AG04450 (cell line): ENCODE measurements at regions not wholly inside any gene's neighbourhood (a gene's known extent, or its start where the extent isn't known, plus 50 kb on each side); places are given as distances from the start of the nearest gene placed in this dataset.

Experiments used
- CTCF ChIA-PET: fragments of 300-600, 350-600 bp; formaldehyde crosslinking; extraction: SDS; loops from one replicate; lab custom pipeline; 2022; ENCODE audit warnings: antibody characterized with exemption, inconsistent platforms; lab: Charles Lee
- POLR2A ChIA-PET: fragments of 350-600 bp; formaldehyde crosslinking; extraction: SDS; loops from one replicate; lab custom pipeline; 2021; ENCODE audit warnings: antibody characterized with exemption, inconsistent platforms; lab: Yijun Ruan, JAX
- DNase-seq: peaks from one replicate; pipeline ENCODE4 v3.0.0-alpha.2; 2011; ENCODE audit warnings: low read depth, low spot score
- H3K27ac ChIP-seq: one replicate; pipeline ENCODE4 v1.5.1; 2012; ENCODE audit warnings: low read depth, low read length, control low read depth
- H3K27me3 ChIP-seq: one replicate; pipeline ENCODE4 v1.6.0; 2012; ENCODE audit warnings: low read length; ENCODE audit not compliant: control insufficient read depth, insufficient read depth
- H3K4me3 ChIP-seq: 2 replicates; pipeline ENCODE4 v1.5.1; 2011; ENCODE audit warnings: mild to moderate bottlenecking, low read depth, low read length, control low read depth
- H3K9me3 ChIP-seq: 2 replicates; pipeline ENCODE4 v1.5.1; 2012; ENCODE audit warnings: low read length; ENCODE audit not compliant: control insufficient read depth, insufficient read depth
- CTCF ChIP-seq: IDR thresholded peaks from 2 replicates; pipeline ENCODE4 v1.5.1; 2011; ENCODE audit warnings: low read depth, low read length, control low read depth, inconsistent platforms

- TF ChIP-seq CTCF, result no peak
- no peaks in the 10 kb centered on the region for H3K27me3 ChIP-seq
- POLR2A ChIA-PET, result no interaction called here
- no peak overlapping the region for H3K4me3 ChIP-seq
- DNase-seq, result no peak
- peaks cover 62% of the 10 kb centered on the region for H3K9me3 ChIP-seq
- H3K27ac ChIP-seq, result no peak overlapping the region
- CTCF ChIA-PET, result no interaction called here
These were observed 165.0 kb downstream of the BRD1 start for GRCh38 chr22:49662681-49663080.

DNA sequence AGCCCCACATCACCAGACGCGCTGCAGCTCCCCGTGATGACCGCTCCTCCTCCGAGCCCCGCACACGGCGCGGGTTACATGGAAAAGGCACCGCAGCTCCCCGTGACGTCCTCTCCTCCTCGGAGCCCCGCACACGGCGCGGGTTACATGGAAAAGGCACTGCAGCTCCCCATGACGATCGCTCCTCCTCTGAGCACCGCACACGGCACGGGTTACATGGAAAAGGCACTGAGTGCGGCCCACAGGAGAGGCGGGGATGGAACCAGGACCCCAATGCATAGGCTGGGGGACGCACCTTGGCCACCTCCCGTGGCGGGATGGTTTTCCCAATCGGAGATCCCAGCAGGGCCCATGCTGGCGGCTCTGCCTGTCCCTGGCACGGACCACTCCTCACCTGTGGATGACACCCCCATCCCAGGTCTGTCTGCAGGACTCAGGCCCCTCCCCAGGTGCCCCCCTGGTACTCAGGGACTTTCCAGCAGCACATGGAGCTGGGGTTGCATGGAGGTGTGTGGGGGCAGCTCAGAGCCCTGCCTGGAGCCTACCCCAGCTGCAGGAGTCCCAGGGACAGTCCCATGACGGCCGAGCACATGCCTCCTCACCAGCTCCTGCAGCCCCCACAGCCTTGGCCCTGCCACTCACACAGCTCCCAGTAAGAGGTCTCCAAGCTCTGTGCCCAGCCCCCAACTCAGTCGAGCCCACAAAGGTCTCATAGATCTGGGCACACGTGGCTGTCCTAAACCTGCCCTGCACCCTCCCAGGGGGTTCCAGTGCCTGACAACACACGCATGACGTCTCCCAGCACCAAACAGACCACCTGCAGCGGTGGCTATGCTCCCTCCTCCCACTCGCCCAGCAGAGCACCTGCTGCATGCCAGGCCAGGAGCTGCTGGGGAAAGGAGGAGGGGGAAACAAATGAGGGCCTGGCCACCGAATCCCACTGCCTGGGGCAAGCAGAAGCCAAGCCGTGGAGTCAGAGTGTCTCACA is 166.6 kb downstream of the BRD1 start:
- H3K27me3 ChIP-seq, result no peaks in the 10 kb centered on the region
- CTCF ChIA-PET, result no interaction called here

DNA sequence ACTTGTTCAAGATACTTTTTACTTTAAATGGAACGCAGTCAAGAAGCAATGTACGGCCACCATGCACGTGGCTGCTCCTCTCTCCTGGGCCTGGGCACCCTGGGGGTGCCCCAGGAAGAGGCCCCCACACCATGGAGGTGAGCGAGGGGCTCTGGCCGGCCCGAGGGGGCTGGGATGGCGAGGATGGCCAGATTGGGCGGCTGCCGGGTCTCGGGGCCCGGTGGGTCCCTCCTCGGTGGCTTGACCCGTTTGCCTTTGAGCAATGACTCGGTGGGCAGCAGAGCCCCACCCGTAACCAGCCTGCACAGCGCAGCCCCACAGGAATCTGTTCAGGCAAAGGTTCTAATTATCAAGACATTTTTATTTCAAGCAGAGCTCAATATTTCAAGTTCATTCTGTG is 167.4 kb downstream of the BRD1 start:
- CTCF ChIA-PET, result no interaction called here
- peaks cover 82% of the 10 kb centered on the region for H3K9me3 ChIP-seq
- no peak for DNase-seq

More for the DNA sequence above, 166.6 kb downstream of the BRD1 start:
- no peak for TF ChIP-seq CTCF
- no peak overlapping the region for H3K27ac ChIP-seq
- peaks cover 78% of the 10 kb centered on the region for H3K9me3 ChIP-seq
- no peak overlapping the region for H3K4me3 ChIP-seq
- DNase-seq, result no peak
- POLR2A ChIA-PET, result no interaction called here

GRCh38 chr22:49659924-49660315 is 167.8 kb downstream of the BRD1 start:
- Histone ChIP-seq H3K9me3 (peaks cover 84% of the 10 kb centered on the region), H3K4me3 (no peak overlapping the region), H3K27me3 (no peaks in the 10 kb centered on the region), H3K27ac (no peak overlapping the region)
- ChIA-PET POLR2A (no interaction called here), CTCF (no interaction called here)
- DNase-seq, result no peak
- TF ChIP-seq CTCF, result no peak

More for the DNA sequence above, 167.4 kb downstream of the BRD1 start:
- Histone ChIP-seq H3K4me3 (no peak overlapping the region), H3K27me3 (no peaks in the 10 kb centered on the region), H3K27ac (no peak overlapping the region)
- no peak for TF ChIP-seq CTCF
- POLR2A ChIA-PET, result no interaction called here

- peaks cover 79% of the 10 kb centered on the region for H3K9me3 ChIP-seq
- no peak overlapping the region for H3K4me3 ChIP-seq
- H3K27ac ChIP-seq, result no peak overlapping the region
- ChIA-PET CTCF (no interaction called here), POLR2A (no interaction called here)
- no peaks in the 10 kb centered on the region for H3K27me3 ChIP-seq
- DNase-seq, result no peak
- no peak for TF ChIP-seq CTCF
These were observed 168.3 kb downstream of the BRD1 start for GRCh38 chr22:49659281-49659923.
